Fibroblast of skin of right quadriceps (primary cell): ENCODE measurements at regions not wholly inside any gene's neighbourhood (a gene's known extent, or its start where the extent isn't known, plus 50 kb on each side); places are given as distances from the start of the nearest gene placed in this dataset.
A peak's percentile ranks its signal among the peaks of the same experiment; 100 is the strongest.
"Not testable (repeated sequence)": the region's sequence is repeated elsewhere in the genome, so short reads cannot be mapped to it uniquely, and the experiment has no call there.

Experiments used
- DNase-seq: peaks from one replicate; pipeline ENCODE4 v3.0.0-alpha.2; 2013

DNA sequence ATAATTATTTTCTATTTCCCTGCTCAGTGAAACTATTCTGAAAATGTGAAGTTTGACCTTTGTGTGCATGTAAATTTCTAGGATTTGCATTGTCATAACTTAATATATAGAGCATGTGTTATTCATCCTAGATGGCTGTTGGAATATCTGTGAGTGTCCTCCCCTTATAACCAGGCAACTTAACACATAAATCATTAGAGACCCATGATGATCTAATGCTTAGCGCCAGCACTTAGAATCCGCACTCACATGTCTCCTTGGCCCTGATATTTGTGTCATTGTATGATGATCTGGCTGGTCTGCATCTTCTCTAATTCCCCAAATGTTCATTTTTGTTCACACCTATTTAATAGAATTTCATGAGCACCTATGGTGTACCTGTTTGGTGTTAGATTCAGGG, 1354.5 kb downstream of the XPNPEP1 start:
- no peak for DNase-seq

DNA sequence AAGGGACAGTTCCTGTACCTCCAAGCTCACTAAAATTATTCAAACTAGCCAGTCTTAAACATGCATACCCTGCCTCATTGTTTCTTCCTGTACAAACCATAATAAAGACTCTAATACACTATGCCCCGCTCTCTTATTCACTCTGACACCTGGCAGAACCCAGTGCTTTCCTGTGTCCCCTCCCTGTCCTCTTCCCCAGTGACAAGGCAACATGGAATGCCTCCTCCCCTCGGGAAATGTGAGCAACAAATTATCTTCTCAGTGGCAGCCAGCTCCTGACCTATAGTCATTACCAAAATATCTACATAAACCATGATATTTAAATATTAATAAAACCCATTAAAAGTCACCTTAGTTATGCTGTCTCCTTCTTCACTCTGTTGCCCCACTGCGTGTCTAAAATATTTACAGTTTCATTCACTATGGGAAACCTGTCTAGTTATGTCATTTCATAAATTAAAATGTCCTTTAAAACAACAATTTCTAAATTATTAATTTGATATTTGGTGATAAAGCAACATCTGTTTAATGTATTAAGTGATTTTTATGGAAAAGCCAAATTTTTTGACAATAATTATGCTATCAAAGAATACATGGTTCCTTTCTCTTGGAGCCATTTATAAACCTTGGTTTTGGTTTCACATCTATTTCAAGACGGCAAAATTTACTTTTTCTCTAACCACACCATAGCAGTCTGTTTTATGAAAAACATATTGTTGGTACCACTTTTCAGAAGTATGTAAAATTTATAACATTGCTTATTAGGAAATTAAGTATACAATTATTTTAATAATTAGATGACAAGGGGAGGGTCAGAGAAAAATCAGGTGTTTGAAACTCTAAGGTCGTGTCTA, 1355.2 kb downstream of the XPNPEP1 start:
- DNase-seq: no peak

DNA sequence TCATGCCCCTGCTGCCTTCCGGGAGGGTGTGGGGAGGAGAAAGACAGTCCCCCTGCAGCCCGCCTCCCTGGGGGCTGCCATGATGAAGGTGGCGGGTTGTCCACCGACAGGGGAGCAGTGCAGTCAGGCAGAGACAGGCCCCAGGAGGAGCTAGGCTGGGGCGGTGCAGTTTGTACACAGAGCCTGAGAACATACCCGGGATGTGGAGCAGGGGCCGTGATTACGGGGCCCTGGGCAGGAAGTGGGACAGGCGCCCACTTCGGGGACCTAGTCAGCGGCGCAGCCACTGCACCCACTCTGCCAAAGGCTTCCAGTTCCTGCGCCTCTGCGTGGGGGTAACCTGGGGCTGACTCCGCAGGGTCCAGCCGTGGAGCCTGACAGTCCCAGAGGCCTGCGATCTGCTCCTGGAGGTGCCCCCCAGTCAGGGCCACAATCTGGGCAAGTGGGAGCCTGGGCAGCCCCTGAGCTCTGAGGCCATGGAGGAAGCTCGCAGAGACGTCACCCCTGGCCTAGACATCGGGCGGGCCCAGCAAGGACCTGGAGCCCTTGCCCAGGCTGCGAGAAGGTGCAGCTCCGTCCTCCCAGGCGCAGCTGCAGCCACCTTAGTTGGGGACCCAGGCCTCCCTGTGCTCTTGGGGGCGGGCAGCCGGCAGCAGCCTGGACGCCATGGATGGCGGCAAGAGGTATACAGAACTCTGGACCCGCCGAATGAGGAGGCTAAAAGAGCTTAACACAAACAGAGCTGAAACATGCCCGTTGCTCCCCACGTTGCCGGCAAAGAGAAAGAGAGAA, 1356.8 kb downstream of the XPNPEP1 start:
- DNase-seq: no peak

DNA sequence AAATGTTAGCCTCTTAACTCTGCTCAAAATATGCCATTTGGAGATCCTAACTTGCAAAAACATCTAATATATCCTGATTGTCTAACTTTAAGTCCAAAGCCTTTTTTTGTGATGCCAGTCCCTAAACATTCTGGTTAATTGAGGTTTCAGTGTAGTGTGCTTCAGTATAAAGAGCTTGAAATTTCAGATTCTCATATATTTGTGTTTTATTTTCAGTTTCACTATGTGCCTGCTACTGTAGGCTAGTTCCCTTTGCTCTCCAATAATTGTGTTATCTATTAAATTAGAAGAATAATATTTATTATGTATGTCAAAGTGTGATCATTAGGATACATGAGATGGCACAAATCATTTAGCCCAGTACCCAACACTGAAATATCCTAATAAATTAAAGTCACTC, 1361.2 kb downstream of the XPNPEP1 start:
- DNase-seq: no peak

DNA sequence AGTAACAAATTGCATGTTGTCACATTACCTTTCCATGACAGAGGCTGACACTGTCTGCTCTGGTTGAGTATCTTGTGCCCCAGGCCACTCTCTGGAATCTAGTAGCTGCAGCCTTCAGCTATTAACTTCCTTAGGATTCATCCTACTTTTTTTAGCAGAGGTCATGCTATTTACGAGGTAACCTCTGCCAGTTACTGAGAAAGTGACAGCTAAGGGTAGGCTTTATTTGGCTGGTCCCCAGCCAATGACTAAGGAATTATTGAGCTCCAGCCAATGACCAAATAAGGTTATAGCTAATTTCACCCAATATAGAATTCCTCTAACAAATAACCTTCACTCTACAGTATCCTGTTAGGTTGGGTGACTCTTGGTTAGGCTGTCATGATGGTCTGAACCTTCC, 1361.7 kb downstream of the XPNPEP1 start:
- peak; percentile 73 for DNase-seq

DNA sequence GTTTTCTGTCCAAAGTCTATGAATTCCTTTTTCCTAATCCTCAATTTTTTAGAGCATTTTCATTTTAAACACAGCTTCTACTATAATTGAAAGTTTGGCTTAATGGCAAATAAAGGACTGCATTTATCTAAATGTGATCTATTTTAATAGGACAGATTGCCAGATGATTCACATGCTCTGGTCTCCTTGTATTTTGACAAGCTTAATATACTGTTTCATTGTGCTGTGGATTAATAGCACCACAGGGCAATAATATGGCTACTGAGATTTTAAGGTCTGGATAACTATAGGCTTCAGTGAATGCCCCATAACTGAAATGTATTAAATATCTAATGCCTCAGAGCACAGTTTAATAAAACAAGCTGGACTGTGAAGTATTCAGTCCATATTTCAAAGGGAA, 1362.8 kb downstream of the XPNPEP1 start:
- DNase-seq: no peak

DNA sequence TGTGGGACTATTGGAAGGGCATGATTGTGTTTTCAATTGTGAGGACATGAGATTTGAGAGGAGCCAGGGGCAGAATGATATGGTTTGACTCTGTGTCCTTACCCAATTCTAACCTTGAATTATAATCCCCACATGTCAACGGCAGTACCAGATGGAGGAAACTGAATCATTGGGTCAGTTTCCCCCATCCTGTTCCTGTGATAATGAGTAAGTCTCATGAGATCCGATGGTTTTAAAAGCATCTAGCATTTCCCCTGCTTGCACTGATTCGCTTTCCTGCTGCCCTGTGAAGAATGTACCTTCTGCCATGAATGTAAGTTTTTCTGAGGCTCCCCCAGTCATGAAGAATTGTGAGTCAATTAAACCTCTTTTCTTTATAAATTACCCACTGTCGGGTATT, 1367.1 kb downstream of the XPNPEP1 start:
- peak; percentile 57 for DNase-seq

DNA sequence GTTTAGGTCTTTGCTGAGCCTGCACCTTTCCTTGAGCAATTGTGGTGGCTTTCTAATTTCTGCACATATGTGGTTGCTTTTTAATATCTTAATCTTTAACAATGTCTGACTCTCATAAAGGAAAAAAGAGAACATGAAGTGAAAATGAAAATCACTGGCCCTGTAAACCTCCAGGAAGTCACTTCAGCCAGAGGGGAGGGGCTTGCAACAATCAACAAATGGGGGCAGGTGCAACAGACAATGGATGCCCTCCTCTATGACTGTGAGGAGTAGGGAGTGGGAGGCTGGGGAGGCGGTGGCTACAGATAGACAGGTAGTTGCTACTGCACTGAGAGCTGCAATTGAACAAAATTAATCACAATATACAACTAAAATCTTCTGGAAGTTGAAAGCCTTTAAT, 1377.4 kb downstream of the XPNPEP1 start:
- DNase-seq: no peak

DNA sequence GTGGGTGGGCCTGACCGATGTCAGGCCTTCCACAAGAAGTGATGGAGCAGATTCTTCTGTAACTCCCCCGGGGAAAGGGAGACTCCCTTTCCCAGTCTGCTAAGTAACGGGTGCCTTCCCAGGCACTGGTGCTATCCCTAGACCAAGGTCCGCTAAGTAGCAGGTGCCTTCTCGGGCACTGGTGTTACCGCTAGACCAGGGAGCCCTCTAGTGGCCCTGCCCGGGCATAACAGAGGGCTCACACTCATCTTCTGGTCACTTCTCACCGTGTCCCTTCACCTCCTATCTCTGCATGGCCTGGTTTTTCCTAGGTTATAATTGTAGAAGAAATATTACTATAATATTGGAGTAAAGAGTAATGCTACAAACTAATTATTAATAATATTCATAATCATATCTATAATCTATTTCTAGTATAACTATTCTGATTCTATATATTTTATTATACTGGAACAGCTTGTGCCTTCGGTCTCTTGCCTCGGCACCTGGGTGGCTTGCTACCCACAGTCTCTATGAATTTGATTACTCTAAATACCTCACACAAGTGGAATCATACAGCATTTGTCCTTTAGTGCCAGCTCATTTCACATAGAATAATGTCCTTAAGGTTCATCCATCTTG, 1378.7 kb downstream of the XPNPEP1 start:
- peak; percentile 50 for DNase-seq

DNA sequence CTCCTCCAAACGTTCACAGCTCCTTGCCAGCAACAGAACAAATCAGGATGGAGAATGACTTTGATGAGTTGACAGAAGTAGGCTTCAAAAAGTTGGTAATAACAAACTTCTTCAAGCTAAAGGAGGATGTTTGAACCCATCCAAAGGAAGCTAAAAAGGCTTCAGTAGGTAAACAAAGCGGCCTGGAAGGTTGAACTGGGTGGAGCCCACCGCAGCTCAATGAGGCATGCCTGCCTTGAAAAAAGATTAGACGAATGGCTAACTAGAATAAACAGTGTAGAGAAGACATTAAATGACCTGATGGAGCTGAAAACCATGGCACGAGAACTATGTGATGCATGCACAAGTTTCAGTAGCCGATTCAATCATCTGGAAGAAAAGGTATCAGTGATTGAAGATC, 1369.0 kb upstream of the SORCS1 start:
- not testable (repeated sequence) for DNase-seq

DNA sequence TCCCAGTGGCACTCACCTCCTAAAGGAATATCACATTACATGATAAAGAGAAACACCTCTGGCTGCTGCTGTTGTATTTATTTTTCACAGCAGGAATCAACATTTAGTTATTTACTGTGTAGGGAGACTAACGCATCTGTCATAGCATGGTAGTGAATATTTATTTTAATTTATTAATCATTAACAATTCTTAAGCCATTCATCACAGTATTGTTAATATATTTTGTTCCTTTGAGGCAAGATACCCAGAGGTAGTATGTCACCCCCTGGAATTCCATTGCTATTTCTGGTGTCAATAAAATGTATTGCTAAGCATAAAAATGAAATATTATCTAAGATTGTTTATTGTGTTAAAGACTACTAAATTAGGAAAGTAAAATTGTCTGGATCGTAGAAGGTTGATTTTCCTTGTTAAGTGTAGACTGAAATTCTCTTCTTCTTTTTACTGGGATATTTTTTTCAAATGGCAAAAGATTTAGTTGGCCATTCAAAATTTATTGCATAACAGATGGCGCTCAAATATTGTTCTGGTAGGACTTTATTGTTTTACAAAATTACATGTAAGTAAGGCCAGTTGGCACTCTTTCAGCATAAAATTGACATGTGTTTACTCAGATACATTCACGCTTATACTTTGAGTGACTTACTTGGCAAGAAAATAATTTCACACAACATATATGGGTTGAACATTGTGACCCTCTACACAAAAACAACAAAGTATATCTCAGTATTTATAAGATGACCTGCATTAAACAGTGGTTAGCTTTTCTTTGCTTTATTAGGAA, 1358.7 kb upstream of the SORCS1 start:
- no peak for DNase-seq

DNA sequence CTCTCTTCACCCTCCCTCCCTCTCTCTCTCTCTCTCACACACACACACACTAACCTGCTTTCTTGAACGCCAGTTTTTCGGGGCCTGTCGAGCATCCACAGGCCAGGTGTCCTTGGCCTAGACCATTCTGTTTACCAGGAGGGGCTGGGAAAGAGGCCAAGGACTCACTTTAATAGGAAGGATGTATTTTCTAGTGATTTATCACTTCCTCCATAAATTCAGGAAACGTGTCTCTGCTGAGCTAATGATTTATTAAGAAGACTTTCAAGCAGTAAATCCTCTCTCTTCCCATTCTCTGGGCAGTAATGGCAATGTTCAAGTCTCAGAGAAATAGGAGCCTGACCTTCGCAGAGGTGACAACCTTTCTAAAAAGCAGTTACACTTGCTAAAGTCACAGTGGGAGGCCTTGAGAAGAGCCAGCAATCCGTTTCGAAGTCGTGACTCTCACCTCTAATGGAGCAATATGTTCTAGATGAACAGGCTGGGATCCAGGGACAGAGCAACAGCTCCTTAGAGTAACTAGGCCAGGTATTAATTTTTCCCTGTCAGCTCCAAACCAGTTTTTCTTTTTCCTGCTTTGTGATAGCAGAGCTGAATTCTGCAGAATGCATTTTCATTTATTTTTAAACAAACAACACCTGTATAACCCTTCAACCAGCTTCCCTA, 1357.5 kb upstream of the SORCS1 start:
- no peak for DNase-seq

DNA sequence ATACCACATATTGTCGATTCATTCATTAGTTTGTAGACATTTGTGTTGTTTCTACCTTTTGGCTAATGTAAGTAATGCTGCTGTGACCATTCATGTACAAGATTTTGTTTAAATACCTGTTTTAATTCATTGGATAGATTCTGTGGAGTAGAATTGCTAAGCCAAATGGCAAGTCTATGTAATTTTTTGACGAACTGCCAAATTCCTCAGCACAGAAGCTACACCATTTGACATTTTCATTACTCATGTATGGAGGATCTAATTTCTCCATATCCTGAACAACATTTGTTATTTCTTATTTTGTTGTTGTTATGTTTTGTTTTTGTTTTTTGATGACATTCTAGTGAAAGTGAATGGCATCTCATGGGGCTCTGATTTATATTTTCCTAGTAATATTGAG, 1351.3 kb upstream of the SORCS1 start:
- peak; percentile 19 for DNase-seq

DNA sequence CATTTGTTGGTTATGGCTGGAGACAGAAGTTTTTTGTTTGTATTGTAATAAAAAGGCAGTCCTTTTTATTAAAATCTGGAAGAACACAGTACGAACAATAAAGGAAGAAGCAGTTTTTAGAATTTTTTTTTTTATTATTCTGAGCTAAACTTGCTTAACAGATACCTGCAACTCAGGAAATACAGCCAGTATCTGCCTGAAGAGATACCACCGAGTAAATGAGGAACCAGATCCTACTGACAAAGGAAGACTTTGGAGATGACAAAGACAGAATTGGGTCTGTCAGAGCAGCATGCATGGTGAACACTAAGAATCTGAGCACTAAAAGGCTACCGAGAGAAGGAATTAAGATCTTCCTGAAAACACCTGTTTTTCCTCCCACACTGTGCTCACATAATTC, 1335.9 kb upstream of the SORCS1 start:
- DNase-seq: no peak

DNA sequence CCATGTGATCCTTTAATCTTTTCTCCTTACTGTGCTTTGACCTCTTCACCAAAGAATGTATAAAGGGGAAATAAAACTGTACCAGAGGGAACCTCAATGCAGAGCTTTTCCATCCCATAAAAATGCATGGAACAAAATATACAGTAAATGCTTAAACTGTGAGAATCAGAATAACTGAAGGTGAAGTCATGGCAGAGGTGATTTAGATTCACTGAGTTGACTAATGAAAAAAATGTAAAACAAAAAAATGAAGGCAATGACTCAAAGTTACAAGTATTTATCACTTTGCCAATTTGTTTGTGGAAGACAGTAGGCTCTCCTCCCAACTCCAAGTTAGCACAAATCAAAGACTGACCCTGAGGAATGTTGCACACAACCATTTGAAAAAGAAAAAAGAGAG, 1331.6 kb upstream of the SORCS1 start:
- peak; percentile 66 for DNase-seq

DNA sequence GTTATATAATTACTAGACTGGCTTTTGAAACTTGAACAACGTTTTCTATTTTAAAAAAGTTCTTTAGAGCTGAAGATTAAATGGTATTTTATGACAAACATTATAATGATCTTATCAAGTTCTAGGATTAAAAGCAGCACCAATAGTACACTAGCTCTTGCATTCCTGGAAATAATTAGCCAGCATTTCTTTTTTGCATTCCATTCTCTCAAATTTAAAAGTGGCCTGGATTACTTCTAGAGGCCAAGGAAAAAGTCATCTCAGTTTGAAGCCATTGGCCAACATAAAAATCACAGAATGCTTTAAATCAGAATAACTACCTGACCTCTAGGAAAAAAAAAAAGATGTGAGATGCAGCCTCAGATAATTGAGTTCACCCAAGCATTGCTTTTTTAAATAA, 1326.4 kb upstream of the SORCS1 start:
- peak; percentile 14 for DNase-seq

DNA sequence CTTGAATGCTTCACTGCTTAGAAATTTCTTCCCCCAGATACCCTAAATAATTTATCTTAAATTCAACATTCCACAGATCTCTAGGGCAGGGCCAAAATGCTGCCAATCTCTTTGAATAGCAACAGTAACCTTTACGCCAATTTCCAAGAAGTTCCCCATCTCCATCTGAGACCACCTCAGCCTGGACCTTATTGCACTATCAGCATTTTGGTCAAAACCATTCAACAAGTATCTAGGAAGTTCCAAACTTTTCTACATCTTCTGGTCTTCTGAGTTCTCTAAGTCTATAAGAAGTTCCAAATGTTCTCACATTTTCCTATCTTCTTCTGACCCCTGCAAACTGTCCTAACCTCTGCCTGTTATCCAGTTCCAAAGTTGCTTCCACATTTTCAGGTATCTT, 1306.9 kb upstream of the SORCS1 start:
- DNase-seq: no peak

DNA sequence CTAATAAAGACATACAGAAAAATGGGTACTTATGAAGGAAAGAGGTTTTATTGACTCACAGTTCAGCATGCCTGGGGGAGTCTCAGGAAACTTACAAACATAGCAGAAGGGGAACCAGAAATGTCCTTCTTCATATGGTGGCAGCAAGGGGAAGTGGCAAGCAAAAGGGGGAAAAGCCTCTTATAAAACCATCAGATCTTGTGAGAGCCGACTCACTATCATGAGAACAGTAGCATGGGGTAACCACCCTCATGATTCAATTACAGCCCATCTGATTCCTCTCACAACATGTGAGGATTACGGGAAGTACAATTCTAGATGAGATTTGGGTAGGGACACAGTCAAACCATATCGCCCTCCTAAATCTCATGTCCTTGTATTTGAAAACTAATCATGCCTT, 1305.4 kb upstream of the SORCS1 start:
- DNase-seq: no peak

DNA sequence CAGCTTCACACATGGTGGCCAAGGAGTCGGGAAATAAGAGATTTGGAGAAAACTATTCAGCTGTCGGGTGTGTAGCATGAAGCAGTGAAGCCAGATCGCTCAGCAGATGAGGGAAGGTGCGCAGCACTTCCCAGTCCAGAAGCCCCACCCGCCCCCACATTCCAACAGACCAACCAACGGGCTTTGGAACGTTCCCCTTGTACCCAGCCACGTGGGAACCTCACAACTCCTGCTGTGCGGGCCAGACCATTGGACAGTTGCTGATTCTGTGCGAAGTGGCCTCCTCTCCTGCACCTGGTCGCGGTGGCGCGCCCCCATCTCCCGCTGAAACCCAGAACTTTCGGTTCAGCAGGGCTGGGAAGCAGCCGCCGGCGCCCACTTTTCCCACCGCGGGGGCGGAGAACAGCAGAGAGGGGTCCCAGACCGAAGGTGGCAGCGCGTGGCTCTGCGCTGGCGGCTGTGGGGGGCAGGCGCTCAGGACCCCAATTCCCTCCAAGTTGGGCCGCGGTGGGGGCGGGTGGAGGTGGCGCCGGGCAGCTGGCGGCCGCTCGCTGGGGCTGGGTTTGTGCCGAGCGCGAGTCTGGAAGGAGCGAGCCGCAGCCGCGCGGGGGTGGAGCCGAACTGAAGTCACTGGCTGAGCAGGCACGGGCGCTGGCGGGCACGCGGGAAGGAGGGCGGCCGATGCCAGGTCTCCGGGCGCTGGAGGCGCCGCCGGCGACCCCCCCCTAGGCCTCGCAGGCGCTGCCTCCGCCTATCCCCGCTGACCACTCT, 1301.5 kb upstream of the SORCS1 start:
- DNase-seq: peak; percentile 25

DNA sequence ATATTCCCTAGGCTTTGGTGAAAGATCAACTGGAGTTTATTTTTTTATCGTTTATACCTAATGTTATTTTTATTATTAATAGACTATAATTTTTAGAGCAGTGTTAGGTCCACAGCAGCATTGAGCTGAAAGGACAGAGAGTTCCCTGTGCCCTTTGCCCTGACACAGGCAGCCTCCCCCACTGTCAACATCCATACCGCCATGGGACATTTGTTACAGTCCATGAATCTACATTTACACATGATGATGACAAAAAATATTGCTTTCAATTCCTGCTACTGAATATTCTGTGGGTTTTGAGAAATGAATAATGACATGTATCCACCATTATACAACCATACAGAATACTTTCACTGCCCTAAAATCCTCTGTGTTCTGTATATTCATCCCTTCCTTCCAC, 1297.5 kb upstream of the SORCS1 start:
- DNase-seq: no peak

DNA sequence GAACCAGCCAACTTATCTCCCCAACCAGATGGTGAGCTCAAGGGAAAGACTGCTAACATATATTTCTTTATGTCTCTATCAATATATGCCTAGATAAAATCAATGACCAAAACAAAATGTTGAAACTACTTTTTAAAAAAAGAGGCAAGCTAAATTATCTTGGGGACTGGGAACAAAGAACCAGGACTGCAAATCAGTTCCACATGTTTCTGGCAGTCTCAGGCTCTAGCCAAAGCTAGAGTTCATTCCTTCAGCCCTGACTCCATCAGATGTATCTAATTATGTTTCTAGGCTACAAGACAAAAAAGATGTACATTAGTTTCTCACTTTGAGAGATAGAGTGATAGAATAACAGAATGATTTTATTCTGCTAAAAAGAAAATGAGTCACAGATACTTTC, 1290.3 kb upstream of the SORCS1 start:
- DNase-seq: peak; percentile 90

DNA sequence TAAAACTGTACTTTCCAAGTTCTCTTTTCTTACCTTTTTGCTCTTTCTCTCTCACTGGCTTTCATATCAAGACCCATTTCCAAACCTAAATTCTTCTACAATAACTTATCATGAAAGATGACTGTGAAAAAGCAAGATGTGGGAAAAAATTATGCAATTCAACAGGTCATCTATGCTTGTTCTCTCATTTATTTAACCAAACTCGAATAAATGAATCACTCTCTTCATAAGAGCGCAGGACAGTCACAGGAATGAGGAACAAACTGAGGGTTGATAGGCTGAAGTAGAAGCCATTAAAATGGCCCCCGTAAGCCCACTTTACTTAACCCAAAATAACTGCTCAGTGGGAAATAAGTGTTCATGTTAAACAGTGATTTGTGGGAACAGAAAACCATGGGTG, 1289.7 kb upstream of the SORCS1 start:
- DNase-seq: peak; percentile 39
